Esophagus (tissue), 2 donors: ENCODE measurements at regions not wholly inside any gene's neighbourhood (a gene's known extent, or its start where the extent isn't known, plus 50 kb on each side); places are given as distances from the start of the nearest gene placed in this dataset.

ENCODE experiments used
- H3K27ac ChIP-seq, 2 donors: one replicate each; pipeline ENCODE4 v1.5.1; 2013; ENCODE audit warnings: low read depth in 2 of 2, mild to moderate bottlenecking in 2 of 2, inconsistent platforms in 1 of 2, low read length in 1 of 2, moderate library complexity in 1 of 2
- H3K27me3 ChIP-seq, 2 donors: one replicate each; pipeline ENCODE4 v1.6.1; 2013; ENCODE audit warnings: low read length in 2 of 2, control low read depth in 1 of 2, mild to moderate bottlenecking in 1 of 2; ENCODE audit not compliant: insufficient read depth in 2 of 2, control insufficient read depth in 1 of 2
- H3K36me3 ChIP-seq, 2 donors: one replicate each; pipeline ENCODE4 v1.6.1; 2013; ENCODE audit warnings: low read length in 1 of 2; ENCODE audit not compliant: control insufficient read depth in 2 of 2, insufficient read depth in 2 of 2
- H3K4me1 ChIP-seq, 2 donors: one replicate each; pipeline ENCODE4 v1.6.1; 2013; ENCODE audit warnings: low read length in 1 of 2; ENCODE audit not compliant: control insufficient read depth in 2 of 2, insufficient read depth in 2 of 2
- H3K4me3 ChIP-seq, 2 donors: one replicate each; pipeline ENCODE4 v1.5.1; 2013; ENCODE audit warnings: low read length in 2 of 2, mild to moderate bottlenecking in 2 of 2, low read depth in 1 of 2, moderate library complexity in 1 of 2
- H3K9me3 ChIP-seq, 2 donors: one replicate each; pipeline ENCODE4 v1.6.1; 2013; ENCODE audit warnings: mild to moderate bottlenecking in 2 of 2, low read depth in 1 of 2, low read length in 1 of 2, moderate library complexity in 1 of 2; ENCODE audit not compliant: control insufficient read depth in 2 of 2, insufficient read depth in 1 of 2
- WGBS, 2 donors: extraction: QIAGEN DNeasy Blood & Tissue Kit; methylation state at CpG; one replicate each; pipeline ENCODE4 v1.1.7; 2013; 5-methylcytosine and 5-hydroxymethylcytosine counted together
- donor health status: healthy with polysubstance abuse.
- donor health status: Bipolar disorder and iron deficiency.

DNA sequence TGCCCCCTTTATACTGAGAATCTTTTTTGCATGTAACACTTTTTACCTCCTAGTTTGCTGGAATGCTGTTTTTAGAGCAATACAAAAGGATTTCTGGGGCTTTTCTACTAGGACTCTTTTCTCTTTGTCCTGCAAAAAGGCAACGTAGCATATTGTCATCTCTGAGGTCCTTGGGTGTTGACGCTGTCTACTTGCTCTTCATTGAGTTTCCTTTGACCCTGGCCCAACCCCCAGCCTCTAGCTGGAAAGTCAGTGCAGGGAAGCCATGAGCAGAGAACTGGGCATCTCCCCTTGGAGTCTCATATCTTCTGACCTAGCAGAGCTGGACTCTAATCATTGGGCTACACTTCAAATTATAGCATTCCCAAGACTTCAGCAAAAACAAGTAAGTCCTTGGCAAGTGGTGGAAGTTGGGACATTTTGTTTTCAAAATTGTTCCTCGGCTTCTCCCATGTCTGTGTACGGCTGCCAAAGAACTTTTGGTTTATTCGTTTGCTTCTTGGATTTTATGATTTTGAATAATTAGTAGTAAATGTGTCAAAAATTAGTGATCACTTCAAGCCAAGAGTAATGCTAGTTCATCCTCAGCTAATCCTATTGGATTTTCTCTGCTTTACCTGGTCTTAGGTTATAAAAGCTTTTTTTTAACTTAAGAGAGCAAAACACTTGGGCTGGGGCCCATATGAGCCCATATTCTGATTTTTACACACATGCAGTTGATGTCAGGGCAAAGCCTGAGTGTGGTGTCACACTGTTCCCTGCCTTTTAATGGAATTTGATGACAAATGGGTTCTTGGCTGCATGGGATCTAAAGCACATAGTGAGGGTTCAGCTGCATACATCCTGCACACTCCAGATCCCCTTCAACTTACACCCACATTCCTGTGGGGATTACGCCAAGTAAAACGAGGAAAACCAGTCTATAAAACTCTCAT, 419.5 kb upstream of the C2CD4B start:
- no peaks in the 10 kb centered on the region for H3K9me3 ChIP-seq
- no peaks in the 10 kb centered on the region for H3K27me3 ChIP-seq
- no peak overlapping the region for H3K4me3 ChIP-seq
- no peaks in the 10 kb centered on the region for H3K36me3 ChIP-seq
- 64 to 74% methylated on average over 7 of the region's 7 CpGs for whole genome bisulfite sequencing, 2 donors
- H3K4me1 ChIP-seq, result no peaks in the 10 kb centered on the region
- H3K27ac ChIP-seq, result no peak overlapping the region

DNA sequence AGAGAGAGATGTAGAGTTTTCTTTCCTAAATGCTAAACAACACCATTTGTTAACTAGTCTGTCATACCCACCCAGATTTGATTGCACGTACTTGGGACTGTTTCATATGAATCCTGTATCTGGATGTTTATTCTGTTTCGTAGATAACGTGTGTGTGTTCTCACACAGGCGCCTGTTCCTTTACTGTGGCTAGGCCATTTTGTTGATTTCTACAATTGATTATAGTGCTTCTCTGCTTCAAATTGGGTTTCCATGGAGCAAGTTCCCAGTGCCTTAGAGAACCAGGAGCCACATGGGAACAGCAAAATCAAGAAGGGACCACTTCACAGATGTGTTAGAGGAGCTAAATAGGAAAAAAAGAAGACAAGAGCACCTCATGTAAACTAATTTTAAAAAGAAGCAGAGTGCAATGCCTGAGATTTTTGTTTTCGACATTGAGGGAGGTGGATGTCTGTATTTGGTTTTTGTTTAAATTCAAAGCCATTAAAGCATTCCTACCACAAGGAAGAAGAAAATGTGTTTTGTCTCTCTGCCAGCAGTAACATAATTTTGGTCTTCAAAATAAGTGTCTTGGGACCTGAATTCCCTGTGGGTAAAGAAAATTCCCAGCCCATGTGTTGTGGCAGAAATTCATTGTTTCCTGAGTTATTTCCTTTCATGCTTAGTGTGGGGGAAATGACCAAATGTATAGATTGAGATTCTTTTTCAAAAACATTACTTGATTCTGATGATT, 424.0 kb upstream of the C2CD4B start:
- Histone ChIP-seq H3K27ac (no peak overlapping the region), H3K27me3 (no peaks in the 10 kb centered on the region), H3K4me3 (no peak overlapping the region), H3K36me3 (no peaks in the 10 kb centered on the region), H3K9me3 (no peaks in the 10 kb centered on the region), H3K4me1 (peaks cover 0 to 2% of the 10 kb centered on the region in 2 donors)
- 68 to 87% methylated on average over 5 of the region's 5 CpGs for WGBS, 2 donors

DNA sequence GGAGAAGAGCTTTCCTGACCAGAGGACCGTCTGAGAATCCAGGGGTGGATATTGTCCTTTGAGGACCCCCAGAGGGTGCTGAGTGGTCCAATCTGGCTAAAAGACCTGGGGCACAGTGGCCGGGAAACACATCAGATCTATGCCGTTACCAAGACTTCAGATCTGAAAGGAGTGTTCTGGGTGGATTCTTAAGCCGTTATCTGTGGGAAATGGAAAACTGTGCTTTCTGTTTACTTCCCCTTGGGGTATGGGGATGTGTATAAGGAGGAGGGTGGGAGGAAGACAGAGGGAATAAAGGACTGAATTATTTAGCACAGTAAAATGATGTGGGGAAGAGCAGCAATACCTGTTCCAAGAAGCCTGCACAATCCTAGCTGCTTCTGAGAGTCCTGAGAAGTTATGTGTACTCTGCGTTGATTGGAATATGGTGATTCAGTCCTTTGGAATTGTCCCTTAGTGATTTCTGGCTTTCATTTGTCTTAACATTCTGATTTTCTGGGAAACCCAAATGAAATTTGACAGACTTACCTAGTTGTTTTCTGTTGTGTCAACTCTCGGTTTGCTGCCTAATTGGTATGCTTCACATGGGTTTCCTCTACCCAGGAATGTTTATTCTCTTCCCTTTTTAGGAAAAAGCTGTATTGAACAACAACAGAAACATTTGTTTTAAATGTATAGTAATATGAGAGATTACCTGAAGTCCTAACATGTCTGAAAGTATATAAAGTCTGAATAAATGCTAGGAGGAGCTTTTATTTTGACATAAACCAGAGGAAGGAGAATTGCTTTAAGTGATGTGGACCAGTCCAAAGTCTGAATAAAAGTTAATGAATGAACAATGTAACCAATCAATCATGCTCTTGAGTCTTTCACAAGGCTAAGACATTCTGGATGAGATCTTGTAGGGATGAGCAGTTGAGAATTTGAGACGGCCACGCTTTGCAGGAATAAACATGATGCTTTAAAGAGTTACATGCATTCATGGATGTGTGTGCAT, 427.1 kb upstream of the C2CD4B start:
- H3K36me3 ChIP-seq, result no peaks in the 10 kb centered on the region
- H3K4me3 ChIP-seq, result no peak overlapping the region
- no peak overlapping the region for H3K27ac ChIP-seq
- H3K9me3 ChIP-seq, result no peaks in the 10 kb centered on the region
- H3K4me1 ChIP-seq, result peaks cover 0 to 2% of the 10 kb centered on the region in 2 donors
- 71 to 81% methylated on average over 8 of the region's 8 CpGs for WGBS, 2 donors
- H3K27me3 ChIP-seq, result no peaks in the 10 kb centered on the region

DNA sequence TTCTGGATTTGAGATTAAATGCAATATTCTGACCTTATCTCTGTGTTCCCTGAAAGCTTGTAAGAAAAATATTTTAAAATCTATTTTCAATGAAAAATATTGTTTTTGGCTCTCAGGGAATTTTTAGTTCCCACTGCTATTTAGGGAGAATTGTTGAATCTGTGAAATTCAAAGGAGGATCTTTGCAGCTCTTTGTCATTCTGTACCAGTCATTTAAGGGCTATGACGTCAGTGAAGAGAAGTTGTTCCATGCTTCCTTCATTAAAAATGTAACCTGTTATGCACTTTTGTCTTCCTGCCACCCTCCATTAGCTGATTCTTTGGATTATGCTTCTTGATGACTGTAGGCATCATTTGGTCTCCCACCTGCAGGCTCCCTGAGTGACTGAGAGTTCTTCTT, 427.8 kb upstream of the C2CD4B start:
- H3K27me3 ChIP-seq, result no peaks in the 10 kb centered on the region
- H3K36me3 ChIP-seq, result no peaks in the 10 kb centered on the region
- H3K27ac ChIP-seq, result no peak overlapping the region
- no peak overlapping the region for H3K4me3 ChIP-seq
- no peaks in the 10 kb centered on the region for H3K9me3 ChIP-seq
- H3K4me1 ChIP-seq, result peaks cover 0 to 2% of the 10 kb centered on the region in 2 donors
- WGBS, 2 donors, result 57 to 71% methylated on average over 1 of the region's 1 CpG

DNA sequence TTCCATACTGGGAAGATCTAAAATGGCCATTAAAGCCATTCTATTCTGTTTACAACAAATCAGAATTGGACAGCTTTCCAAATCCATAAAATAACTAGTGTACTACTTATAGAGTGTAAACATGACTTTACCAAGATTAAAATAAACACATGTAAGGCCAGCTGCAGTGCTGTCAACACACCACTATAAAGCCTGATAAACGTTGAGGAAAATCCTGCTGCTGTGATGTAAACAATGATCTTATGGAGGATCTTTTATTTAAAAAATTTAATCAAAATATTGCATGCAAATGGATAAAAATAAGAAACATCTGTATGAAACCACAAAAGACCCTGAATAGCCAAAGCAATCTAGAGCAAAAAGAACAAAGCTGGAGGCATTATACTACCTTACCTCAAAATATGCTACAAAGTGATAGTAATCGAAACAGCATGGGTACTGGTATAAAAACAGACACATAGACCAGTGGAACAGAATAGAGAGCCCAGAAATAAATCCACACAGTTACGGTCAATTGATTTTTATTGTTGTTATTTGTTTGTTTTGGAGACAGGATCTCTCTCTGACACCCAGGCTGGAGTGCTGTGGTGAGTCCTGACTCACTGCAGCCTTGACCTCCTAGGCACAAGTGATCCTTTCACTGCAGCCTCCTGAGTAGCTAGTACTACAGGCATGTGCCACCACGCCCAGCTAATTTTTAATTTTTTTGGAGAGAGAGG, 428.8 kb upstream of the C2CD4B start:
- Histone ChIP-seq H3K4me3 (no peak overlapping the region), H3K27me3 (no peaks in the 10 kb centered on the region), H3K27ac (no peak overlapping the region), H3K4me1 (peaks cover 0 to 2% of the 10 kb centered on the region in 2 donors), H3K36me3 (no peaks in the 10 kb centered on the region), H3K9me3 (no peaks in the 10 kb centered on the region)
- WGBS, 2 donors, result 73 to 79% methylated on average over 4 of the region's 4 CpGs

DNA sequence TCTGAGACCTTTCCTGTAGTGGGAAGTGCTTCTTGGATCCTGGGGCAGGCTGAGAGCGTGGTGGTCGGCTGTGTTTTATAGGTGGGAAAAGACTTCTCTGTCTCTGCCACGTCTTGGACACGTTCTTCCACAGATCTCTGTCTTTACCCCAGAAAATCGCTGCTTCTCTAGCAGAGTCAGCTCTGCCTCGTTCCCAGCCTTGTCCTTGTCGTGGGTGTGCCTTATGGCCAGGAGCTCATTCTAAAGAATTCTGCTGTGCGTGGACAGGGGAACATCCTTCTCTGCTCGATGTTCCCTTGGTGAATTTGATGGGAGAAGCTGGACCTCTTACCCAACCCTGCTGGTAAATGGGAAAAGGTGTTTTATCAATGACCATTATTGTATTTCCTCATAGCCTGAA, 433.1 kb upstream of the C2CD4B start:
- no peaks in the 10 kb centered on the region for H3K36me3 ChIP-seq
- H3K4me1 ChIP-seq, result no peaks in the 10 kb centered on the region
- no peaks in the 10 kb centered on the region for H3K27me3 ChIP-seq
- no peaks in the 10 kb centered on the region for H3K9me3 ChIP-seq
- no peak overlapping the region for H3K27ac ChIP-seq
- WGBS, 2 donors, result 84 to 85% methylated on average over 9 of the region's 9 CpGs
- no peak overlapping the region for H3K4me3 ChIP-seq

DNA sequence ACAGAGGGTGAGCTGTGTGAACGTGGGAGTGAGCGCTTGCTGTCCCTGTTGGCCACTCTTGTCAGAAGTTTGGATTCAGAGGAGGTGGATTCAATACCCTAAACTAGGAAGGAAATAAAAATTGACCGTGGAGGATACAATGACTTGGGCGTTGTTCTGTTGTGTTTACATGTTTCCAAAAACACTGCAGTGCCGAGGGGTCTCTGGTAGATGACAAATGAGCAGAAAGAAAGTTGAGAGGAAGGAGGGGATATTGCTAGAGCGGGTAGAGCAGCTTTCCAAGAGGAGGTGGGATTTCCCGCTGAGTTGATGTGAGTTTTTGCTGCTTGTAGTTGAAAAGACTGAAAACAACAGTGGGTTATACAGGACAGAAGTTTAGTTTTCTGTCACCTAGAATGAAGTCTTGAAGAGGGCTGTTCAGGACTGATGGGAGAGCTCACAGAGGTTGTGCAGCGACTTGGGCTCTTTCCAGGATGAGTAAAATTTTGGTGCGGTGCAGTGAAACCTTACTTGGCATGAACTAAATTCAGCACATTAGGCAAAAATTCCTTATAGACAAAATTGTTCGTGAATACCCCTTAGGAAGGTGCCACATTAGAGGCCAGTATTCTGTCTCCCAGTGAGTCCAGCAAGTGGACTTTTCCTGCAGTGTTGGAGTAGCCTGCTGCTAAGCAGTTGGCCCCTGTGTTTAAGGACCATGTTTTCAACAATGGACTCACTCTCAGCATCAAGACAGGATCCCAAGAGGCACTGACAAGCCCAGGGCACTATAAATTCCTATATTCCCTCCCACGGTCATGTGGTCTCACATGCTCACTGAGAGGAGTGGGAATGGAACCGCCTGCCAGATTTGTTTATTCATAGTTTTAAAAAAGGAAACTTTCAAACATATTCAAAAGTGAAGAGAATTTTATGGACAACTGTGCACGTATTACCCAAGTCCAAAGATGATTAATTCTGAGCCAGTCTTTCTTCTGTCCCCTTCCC, 435.0 kb upstream of the C2CD4B start:
- WGBS, 2 donors, result 67 to 77% methylated on average over 13 of the region's 13 CpGs
- no peaks in the 10 kb centered on the region for H3K9me3 ChIP-seq
- no peaks in the 10 kb centered on the region for H3K36me3 ChIP-seq
- no peaks in the 10 kb centered on the region for H3K27me3 ChIP-seq
- H3K27ac ChIP-seq, result no peak overlapping the region
- H3K4me1 ChIP-seq, result no peaks in the 10 kb centered on the region
- H3K4me3 ChIP-seq, result no peak overlapping the region

DNA sequence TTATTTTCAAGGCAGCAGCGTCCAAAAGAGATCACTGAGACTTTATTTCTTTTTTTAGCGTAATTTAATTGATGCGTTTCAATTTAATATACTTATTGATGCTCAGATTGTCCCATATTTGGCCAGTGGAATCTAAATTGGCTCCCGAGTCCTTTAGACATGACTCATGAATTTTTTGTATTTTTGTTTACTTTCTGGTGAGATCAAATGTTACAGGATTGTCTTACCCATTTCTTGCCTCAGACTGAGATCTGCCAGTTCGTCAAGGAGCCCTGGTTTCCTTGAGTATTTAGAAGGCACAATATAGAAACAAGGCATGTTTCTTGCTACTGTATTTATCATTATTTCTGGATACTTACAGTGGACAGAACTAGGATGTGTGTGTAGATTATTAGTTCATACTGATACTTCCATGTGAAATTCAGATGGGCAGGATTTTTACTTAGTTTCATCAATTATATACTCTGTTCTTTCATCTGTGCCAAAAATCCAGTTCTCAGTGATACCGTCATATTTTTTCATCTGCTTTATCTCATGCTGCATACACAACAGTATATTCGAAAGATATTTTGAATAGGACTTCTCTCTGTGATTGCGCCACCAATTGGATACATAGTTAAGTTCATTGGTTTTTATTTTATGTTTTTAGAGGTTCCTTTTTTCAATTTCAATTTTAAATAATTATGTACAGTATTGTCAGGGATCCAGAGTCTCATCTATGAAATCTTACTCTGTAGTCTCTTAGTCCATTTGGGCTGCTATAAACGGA, 436.9 kb upstream of the C2CD4B start:
- Histone ChIP-seq H3K4me1 (no peaks in the 10 kb centered on the region), H3K9me3 (no peaks in the 10 kb centered on the region), H3K4me3 (no peak overlapping the region), H3K27ac (no peak overlapping the region), H3K36me3 (no peaks in the 10 kb centered on the region), H3K27me3 (no peaks in the 10 kb centered on the region)
- WGBS, 2 donors, result 81 to 88% methylated on average over 9 of the region's 9 CpGs
